Head of caudate nucleus (tissue), 42 donors: ENCODE measurements at regions not wholly inside any gene's neighbourhood (a gene's known extent, or its start where the extent isn't known, plus 50 kb on each side); places are given as distances from the start of the nearest gene placed in this dataset.
"Not testable (repeated sequence)": the region's sequence is repeated elsewhere in the genome, so short reads cannot be mapped to it uniquely, and the experiment has no call there.

Experiments used
- DNase-seq, 42 donors: peaks; one replicate each; pipeline versions ENCODE4 v3.0.0 to v3.0.0-alpha.2; 2020 to 2021; ENCODE audit warnings: mixed read lengths in 7 of 42
- intact Hi-C: fragments of 100-400 bp; cut with DNase I; formaldehyde crosslinking; loops from one replicate; pipeline ENCODE4 v1.15.0; 2022

- intact Hi-C loops, result no loop called here
- no peak for DNase-seq
Observed at GRCh38 chr13:62544928-62545327, 1129.3 kb upstream of the PCDH20 start.

DNA sequence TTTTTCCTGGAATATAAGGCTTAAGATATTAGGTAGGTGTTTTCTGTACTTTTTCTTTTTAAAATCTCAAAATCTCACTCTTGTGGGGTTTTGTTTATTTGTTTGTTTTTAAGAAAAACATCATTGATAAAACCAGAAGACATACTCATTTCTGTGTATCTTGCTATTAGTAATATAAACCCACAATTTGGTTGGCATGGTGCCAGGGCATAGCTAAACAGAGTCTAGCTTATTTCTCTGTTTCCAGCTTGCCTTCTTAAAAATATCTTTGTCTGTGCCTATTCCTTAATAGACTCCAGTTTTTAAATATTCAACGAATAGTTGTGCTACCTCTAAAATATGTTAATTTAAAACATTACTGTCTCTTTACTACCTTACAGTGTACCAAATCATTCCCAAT, 1121.9 kb upstream of the PCDH20 start:
- intact Hi-C loops, result no loop called here
- DNase-seq, result no peak

DNA sequence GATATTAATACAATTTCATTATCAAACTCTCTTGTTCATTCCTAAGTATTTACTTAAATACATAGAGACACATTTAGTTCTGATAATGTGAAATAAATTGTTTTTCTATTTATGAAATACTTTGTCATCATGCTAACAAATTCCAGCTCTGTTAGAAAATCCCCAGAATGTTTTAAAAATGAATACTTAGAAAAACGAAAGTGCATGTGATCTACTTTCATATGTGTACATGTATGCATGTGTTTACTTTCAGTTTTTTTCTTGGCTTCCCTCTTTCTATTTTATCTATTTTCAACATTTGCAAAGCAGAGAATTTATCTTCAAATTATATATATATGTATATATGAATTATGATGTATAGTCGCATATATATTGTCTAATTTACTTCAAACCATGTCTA, 1110.0 kb upstream of the PCDH20 start:
- intact Hi-C loops, result no loop called here
- DNase-seq, result no peak

DNA sequence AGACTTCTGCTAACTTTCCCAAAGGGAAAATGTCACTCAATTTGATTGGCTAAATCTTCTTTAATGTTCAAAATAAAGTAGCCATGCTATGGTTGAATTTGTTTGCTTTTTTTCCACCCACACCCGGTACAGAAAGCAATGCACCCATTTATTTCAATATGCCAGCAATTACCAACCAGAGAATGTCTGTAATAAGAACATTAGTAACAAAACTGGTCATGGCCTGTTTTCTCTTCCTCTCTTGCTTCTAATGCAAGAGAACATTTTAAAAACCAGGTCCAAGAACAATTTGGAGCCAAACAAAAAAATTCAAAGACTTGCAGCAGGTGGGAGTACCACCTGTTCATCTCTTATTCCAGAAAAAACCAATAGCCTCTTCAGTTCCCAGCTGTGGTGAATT, 1108.8 kb upstream of the PCDH20 start:
- DNase-seq, result no peak
- intact Hi-C loops, result no loop called here

GRCh38 chr13:62524061-62524460, 1108.4 kb upstream of the PCDH20 start:
- intact Hi-C loops, result no loop called here
- no peak for DNase-seq

- intact Hi-C loops, result no loop called here
- peak in 29 of 42 donors; percentile 5 to 73 (median 33) for DNase-seq
Observed at GRCh38 chr13:62512194-62513141, 1096.8 kb upstream of the PCDH20 start.

DNA sequence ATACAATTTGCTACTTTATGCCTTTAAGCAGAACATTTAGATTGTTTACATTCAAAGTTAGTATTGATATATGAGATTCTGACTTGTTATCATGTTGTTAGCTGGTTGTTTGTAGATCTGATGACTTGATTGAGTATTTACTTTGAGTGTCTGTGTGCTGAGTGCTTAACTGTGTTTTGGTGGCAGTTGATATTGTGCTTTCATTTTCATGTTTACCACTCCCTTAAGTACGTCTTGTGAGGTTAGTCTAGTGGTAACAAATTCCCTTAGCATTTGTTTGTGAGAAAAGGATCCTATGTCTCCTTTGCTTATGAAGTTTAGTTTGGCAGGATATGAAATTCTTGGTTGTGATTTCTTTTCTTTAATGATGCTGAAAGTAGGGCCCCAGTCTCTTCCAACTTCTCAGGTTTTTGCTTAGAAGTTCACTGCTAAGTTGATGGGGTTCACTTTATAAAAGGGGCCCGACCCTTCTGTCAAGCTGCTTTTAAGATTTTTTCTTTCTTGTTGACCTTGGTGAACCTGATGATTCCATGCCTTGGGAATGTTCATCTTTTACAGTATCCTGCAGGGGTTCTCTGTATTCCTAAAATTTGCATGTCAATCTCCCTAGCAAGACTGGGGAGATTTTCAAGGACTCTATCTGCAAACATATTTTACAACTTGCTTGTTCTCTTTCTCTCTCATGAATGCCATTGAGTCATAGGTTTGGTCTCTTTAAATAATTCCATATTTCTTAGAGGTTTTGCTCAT, 1095.4 kb upstream of the PCDH20 start:
- intact Hi-C loops, result no loop called here
- no peak for DNase-seq

GRCh38 chr13:62502588-62502987, 1086.9 kb upstream of the PCDH20 start:
- intact Hi-C loops, result no loop called here
- no peak for DNase-seq

GRCh38 chr13:62489731-62490130, 1074.1 kb upstream of the PCDH20 start:
- no peak for DNase-seq
- intact Hi-C loops, result no loop called here

GRCh38 chr13:62483774-62484173, 1068.1 kb upstream of the PCDH20 start:
- no peak for DNase-seq
- intact Hi-C loops, result no loop called here

DNA sequence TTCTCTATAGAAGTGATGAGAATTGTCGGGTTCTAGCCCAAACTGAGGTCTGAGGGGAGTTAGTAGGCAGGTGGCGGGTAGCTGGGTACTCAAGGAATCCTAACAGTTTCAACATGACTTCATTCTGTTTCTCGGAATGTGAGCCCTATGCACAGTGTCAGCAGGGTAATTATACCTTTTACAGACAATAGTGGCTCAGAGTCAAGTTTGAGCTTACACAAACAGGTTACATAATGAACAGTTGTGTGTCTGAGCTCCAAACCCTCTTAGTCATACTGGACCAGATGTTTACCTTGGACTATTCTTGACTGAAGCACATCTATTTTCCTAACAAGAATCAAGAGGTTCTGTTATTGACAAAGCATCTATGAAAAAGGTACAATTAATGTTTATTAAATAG, 1066.7 kb upstream of the PCDH20 start:
- intact Hi-C loops, result no loop called here
- no peak for DNase-seq

- no peak for DNase-seq
- intact Hi-C loops, result no loop called here
Observed at GRCh38 chr13:62473944-62474237, 1058.2 kb upstream of the PCDH20 start.

DNA sequence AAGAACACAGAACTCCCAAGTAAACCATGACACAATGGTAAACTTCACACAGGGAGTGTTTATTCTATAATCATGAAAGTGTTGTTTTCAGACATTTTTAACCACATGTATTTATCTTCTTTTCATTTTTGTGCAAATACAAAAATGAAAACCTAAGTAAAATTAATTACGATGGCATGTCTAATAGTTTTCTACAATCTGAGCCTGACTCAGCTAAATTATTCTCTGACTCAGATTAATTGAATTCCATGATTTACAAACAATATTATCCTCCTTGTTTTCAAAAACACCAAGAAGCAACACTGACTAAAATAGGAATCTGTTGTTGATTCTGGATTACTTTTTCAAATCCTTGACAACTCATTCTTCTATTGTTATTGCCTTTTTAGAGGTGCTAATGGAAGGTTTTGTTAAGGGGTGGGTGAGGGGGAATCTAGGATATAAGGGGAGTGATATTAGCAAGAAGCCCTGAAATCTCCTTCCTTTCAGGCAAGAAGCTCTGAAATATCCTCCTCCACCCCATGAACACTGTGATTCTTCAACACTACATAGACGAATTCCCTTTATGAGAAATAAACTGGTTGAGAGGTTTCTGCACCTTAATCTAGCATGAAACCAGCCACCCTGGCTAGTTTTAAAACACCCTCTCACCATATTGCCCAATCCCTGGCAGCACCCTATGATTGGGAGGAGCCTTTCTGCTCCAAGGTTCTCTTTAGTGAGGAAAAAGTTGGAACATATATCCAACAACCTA, 1057.7 kb upstream of the PCDH20 start:
- intact Hi-C loops, result no loop called here
- no peak for DNase-seq

GRCh38 chr13:62453761-62454160, 1038.1 kb upstream of the PCDH20 start:
- intact Hi-C loops, result no loop called here
- no peak for DNase-seq

DNA sequence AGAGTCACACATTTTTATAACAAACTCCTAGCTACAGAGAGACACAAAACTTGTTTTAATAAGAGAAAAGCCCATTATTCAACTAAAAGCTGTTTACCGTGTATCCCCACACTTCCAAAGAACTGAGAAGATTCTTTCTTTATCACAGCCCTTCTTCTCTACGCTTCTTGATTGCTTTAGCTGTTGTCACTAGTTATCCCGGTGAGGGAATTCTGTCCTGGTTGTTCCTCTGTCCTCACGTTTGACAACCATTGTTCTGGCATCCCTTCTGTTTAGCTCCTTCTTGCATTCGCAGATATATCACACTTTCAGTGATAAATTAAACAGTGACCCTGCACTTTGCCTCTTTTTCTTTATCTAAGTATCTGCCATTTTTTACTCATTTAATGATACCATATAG, 1035.1 kb upstream of the PCDH20 start:
- intact Hi-C loops, result no loop called here
- DNase-seq, result no peak

DNA sequence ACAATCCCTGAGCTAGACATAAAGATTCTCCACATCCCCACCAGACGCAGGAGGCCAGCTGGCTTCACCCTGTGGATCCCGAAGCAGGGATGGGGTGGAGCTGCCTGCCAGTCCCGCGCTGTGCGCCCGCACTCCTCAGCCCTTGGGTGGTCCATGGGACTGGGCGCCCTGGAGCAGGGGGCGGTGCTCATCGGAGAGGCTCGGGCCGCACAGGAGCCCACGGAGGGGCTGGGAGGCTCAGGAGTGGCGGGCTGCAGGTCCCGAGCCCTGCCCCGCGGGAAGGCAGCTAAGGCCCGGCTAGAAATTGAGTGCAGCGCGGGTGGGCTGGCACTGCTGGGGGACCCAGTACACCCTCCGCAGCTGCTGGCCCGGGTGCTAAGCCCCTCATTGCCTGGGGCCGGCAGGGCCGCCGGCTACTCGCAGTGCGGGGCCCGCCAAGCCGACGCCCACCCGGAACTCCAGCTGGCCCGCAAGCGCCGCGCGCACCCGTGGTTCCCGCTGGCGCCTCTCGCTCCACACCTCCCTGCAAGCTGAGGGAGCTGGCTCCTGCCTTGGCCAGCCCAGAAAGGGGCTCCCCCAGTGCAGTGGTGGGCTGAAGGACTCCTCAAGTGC, 1032.2 kb upstream of the PCDH20 start:
- DNase-seq, intact Hi-C loops: not testable (repeated sequence)

GRCh38 chr13:62444805-62445204, 1029.2 kb upstream of the PCDH20 start:
- no peak for DNase-seq
- intact Hi-C loops, result no loop called here

DNA sequence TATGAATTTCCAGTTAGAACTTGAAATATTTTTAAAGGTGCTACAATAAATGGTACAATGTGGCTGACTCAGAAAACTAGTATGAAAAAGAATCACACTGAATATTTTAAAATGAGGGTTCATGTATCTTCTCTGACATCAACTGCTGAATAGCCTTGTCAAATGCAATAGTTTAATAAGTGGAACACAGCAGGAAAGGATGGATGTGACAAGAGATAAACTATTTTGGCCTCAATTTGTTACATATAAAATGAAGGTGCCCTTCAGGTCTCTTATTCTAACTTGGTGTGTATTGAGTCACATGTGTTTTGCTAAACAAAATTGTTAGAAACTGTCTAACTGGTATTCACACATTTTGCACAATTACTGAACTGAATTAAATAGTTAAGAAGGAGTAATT, 1018.4 kb upstream of the PCDH20 start:
- DNase-seq, result no peak
- intact Hi-C loops, result no loop called here

GRCh38 chr13:62433660-62434059, 1018.0 kb upstream of the PCDH20 start:
- intact Hi-C loops, result no loop called here
- no peak for DNase-seq

GRCh38 chr13:62432906-62433305, 1017.3 kb upstream of the PCDH20 start:
- DNase-seq, result no peak
- intact Hi-C loops, result no loop called here
